CD4-positive, alpha-beta T cell treated with Interleukin-15 for 4 hours (primary cell): ENCODE measurements at regions not wholly inside any gene's neighbourhood (a gene's known extent, or its start where the extent isn't known, plus 50 kb on each side); places are given as distances from the start of the nearest gene placed in this dataset.
"Not testable (repeated sequence)": the region's sequence is repeated elsewhere in the genome, so short reads cannot be mapped to it uniquely, and the experiment has no call there.

ENCODE experiments used
- DNase-seq: peaks from one replicate; pipeline ENCODE4 v3.0.0-alpha.2; 2020; ENCODE audit warnings: low spot score

DNA sequence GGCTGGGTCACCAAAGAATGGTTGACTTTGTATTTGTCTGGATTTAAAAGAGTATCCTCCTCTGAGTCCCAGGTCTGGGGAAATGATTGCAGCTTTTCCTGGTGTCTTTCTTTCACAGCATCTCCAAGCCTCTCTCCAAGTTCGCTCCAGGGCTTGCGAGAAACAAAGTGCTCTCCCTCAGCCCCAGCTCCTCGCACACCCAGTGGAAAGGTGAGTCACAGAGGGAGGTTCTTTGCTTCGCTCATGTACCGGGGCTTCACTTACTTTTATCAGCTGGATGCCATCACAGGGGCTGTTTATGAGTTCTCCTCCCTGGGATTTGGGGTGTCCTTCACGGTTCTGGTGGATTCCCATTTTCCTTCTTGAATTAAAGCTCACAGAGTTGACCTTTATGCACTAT, 252.2 kb upstream of the PLPP4 start:
- DNase-seq = no peak

DNA sequence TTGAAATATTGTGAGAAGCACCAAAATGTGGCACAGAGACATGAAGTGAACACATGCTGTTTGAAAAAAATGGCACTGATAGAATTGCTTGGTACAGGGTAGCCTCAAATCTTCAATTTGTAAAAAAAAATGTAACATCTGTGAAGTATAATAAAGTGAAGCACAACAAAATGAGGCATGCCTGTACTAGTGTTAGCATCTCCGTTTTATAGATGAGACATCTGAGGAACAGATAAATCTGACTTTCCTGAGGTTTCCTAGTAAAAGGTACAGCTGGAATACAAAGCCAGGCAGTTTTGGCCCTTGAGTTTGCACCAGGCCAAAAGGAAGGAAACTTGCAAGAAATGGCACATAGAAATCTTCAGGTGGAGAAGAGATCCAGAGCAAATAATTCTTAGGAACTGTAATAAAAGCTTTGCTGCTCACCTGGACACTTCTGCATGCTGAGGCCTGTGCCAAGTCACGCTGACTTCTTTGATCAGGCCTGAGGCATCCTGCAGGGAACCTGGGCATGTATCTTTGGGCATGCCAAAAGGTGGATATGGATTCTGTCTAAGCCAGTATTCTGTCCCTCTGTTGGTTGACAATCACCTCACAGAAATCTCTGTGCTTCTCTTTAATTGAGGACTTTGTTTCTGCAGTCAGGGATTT, 251.5 kb upstream of the PLPP4 start:
- DNase-seq = no peak

DNA sequence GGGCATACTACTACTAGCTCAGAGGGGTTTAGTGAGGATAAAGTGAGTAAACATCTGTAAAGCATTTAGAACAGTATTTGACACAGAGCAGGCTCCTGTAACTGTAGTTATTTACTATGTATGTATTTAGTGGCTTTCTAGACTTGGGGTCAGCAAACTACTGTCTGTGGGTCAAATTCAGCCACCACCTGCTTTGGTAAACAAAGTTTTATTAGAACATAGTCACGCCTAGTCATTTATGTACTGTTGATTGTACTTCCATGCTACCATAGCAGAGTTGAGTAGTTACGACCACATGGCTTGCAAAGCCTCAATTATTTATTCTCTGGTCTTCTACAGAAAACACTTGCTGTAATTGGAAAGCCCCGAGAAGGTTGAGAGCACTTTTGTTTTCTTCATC, 248.5 kb upstream of the PLPP4 start:
- DNase-seq = no peak

DNA sequence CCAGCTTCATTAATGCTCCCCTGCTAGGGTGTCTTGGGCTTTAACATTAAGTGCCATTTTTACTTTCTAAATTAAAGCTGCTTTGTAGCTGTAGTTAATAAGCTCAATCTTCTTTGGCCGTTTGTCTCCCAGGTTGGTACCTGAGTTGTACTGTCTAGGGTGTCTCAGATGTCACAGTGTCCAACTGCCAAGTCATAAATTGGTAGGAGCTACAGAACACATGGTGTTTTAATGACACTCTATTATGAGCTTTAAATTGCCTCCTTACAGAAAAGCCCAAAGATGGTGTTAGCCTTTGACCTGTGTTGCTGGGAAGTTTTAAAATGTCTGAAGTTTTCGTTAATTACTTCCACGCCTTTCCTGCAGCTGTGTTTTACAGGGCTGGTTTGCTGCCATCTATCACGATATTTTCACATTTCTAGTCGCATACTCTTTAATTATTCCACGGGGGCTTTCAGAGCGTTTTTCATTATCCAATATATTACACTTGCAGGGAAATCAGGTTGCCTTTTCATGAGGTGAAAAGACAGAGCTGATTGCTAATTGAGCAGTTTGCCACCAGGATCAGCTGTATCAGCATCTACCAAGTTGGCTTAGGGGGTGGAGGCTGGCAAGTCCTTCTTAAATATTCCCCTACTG, 247.8 kb upstream of the PLPP4 start:
- DNase-seq = no peak

GRCh38 chr10:120212275-120212674, 244.8 kb upstream of the PLPP4 start:
- DNase-seq = no peak

DNA sequence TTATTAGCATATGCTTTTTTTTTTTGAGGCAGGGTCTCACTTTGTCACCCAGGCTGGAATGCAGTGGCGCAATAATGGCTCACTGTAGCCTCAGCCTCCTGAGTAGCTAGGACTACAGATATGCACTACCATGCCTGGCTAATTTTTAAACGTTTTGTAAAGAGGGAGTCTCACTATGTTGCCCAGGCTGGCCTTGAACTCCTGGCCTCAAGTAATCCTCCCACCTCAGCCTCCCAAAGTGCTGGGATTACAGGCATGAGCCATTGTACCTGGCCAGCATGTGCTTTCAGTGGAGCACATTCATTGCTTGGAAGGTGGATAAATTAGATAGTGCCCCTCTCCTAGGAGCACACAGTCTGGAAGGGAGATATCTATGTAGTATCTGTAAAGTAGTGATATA, 243.7 kb upstream of the PLPP4 start:
- not testable (repeated sequence) for DNase-seq

- no peak for DNase-seq
Measured at GRCh38 chr10:120217736-120218135, 239.3 kb upstream of the PLPP4 start.

GRCh38 chr10:120221873-120222485, 235.0 kb upstream of the PLPP4 start:
- no peak for DNase-seq

GRCh38 chr10:120229641-120230040, 227.4 kb upstream of the PLPP4 start:
- DNase-seq = no peak

DNA sequence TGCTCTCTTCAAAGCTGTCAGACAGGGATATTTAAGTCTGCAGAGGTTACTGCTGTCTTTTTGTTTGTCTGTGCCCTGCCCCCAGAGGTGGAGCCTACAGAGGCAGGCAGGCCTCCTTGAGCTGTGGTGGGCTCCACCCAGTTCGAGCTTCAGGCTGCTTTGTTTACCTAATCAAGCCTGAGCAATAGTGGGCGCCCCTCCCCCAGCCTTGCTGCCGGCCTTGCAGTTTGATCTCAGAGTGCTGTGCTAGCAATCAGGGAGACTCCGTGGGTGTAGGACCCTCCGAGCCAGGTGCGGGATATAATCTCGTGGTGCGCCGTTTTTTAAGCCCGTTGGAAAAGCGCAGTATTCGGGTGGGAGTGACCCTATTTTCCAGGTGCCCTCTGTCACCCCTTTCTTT, 217.3 kb upstream of the PLPP4 start:
- not testable (repeated sequence) for DNase-seq

- no peak for DNase-seq
Measured at GRCh38 chr10:120251821-120252442, 205.1 kb upstream of the PLPP4 start.

DNA sequence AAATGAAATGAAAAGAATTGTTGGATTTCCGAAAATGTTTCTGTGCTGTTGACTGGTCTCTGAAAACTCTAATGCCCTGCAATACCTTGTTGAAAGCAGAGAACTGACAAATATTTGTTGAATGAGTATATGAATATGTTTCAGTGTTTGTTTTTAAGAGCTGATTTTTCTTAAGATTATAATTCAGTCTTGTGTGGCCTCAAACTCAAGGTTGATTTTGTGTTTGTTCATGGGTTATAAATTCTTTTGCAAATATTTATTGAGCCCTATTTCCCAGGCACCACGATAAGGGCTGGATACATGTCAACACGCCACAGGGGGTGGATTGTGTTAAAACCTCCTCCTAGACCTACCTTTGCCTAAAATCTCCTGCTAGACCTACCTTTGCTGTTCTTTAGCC, 203.9 kb upstream of the PLPP4 start:
- no peak for DNase-seq

GRCh38 chr10:120260456-120260855, 196.6 kb upstream of the PLPP4 start:
- no peak for DNase-seq

DNA sequence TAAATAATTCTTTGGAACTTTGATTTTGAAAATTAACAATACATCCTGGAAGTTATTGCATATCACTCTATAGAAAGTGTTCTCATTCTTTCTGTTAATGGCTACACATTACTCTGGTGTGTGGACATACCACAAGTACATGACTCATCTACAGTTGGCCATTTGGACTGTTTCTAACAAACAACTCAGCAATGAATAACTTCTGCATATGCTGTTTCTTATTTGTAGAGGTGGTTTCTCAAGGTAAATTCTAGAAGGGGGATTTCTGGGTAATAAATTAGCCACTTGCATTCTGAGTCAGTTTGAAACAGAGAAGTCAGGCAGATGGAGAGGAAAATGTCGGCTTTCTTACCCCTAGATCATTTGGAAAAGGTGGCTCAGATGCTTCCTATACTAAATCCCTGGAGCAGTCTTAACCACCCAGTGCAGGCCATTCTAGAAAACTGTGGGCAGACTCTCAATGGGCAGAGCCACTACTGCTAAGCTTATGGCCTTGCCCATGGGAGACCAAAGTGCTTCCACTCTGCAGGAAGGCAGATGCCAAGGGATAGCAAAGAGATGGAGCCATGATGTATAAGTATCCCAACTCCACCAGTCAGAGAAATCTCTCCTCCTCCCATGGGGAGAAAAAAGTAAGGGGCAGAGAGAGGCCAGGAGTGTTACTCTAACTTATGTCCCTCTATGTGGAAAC, 194.0 kb upstream of the PLPP4 start:
- no peak for DNase-seq

- no peak for DNase-seq
Measured at GRCh38 chr10:120266022-120266421, 191.0 kb upstream of the PLPP4 start.

DNA sequence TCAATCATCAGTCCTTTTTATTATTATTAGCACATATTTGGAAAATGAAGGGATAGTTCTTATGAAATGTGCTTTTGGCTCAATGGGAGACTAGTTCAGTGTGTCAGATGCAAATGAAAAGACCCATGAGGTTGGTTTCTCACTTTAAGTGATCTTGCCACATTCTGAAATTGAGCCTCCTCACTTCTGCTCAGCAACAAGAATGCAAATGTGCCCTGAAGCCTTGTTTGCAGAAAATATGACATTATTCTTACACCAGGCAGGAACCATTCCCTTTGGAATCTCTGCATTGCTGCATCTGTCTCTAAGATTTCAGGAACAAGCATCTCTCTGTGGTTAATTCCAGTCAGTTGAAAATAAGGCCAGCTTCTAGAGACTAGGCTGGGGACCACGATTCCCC, 186.1 kb upstream of the PLPP4 start:
- no peak for DNase-seq

DNA sequence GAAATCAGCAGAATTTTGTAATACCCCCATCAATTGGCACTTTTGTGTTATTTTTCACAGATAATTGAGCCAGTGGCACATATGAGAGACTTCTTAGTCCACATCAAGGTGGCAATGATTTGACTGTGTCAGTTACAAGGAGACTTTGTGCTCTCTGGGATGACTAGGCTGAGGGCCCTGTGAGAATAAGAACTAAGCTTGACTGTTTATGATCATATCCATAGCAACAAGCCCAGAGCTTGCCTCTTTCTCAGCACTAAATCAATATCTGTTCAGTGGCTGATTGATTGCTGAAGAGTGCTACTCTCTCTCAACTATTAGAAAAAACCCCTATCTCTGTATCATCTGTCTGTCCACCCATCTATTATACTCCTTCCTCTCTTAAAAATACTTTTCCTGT, 185.3 kb upstream of the PLPP4 start:
- no peak for DNase-seq

DNA sequence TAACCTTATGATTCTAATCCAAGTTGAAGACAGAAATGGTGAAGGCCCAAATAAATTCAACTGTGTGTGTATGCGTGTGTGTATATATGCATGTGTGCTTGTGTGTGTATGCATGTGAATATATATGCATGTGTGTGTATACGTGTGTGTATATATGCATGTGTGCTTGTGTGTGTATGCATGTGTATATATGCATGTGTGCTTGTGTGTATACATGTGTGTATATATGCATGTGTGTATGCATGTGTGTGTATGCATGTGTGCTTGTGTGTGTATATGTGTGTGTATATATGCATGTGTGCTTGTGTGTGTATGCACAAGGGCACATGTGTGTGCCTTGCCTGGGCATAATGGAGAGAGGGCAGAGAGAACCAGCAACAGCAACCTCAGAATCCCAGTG, 184.7 kb upstream of the PLPP4 start:
- DNase-seq = no peak

DNA sequence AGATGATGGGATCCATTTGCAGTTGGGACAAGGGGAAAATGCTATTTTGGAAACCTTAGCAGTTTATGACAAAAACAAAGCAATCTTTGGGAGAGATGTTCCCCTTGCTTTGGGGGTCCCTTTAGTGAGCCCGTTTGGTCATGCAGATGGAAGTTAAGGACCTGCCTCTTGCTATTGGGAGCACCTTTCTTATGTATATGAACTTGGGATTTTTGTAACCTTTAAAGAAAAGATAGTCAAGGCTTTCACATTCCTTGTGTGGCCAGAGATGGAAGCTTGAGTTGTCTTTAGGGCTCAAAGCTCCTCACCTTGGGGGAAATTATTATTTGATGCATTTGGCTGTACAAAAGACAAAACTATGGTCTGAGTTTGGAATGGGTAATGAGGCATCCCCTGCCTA, 179.0 kb upstream of the PLPP4 start:
- no peak for DNase-seq

DNA sequence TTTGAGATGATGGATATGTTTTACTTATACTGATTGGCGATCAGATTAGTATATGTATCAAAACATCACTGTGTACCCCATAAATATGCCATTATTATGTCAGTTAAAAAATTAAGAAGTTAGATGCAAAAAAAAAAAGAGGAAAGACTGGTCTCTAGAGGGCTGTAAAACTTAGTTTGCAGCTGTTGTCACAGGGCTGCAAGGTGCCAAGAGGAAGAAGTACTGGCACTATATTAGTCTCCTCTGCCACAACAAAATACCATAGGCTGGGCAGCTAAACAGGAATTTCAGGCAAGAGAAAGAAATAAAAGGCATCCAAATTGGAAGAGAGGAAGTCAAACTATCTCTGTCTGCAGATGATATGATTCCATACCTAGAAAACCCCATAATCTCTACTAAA, 177.8 kb upstream of the PLPP4 start:
- DNase-seq = no peak

GRCh38 chr10:120282421-120282820, 174.6 kb upstream of the PLPP4 start:
- no peak for DNase-seq

- no peak for DNase-seq
Measured at GRCh38 chr10:120282846-120283492, 174.1 kb upstream of the PLPP4 start.
